ENCODE measurements at regions not wholly inside any gene's neighbourhood (a gene's known extent, or its start where the extent isn't known, plus 50 kb on each side); places are given as distances from the start of the nearest gene placed in this dataset.
A peak's percentile ranks its signal among the peaks of the same experiment; 100 is the strongest.

DNA sequence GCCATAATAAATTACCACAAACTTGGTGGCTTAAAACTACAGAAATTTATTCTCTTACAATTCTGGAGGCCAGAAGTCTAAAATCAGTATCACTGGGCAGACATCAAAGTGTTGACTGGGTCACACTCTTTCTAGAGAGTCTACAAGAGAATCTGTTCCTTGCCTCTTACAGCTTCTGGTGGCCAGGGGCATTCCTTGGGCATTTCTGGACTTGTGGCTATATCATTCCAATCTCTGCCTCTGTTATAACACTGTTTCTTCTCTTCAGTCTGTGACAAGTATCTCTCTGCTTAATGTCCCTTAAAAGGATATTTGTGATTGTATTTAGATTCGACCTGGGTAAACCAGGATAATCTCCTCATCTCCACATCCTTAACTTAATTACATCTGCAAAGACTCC is 207.3 kb upstream of the DCAF8L1 start:
- peaks cover 16% of the 10 kb centered on the region for H3K9me3 Mint-ChIP-seq (ENCODE audit: low read depth)
- no peak overlapping the region for H3K4me3 Mint-ChIP-seq (ENCODE audit: low read depth)
- no peak for DNase-seq (ENCODE audit: low spot score, unreplicated experiment)
- no peak overlapping the region for H3K27ac Mint-ChIP-seq
- TF ChIP-seq, protein P1, sequence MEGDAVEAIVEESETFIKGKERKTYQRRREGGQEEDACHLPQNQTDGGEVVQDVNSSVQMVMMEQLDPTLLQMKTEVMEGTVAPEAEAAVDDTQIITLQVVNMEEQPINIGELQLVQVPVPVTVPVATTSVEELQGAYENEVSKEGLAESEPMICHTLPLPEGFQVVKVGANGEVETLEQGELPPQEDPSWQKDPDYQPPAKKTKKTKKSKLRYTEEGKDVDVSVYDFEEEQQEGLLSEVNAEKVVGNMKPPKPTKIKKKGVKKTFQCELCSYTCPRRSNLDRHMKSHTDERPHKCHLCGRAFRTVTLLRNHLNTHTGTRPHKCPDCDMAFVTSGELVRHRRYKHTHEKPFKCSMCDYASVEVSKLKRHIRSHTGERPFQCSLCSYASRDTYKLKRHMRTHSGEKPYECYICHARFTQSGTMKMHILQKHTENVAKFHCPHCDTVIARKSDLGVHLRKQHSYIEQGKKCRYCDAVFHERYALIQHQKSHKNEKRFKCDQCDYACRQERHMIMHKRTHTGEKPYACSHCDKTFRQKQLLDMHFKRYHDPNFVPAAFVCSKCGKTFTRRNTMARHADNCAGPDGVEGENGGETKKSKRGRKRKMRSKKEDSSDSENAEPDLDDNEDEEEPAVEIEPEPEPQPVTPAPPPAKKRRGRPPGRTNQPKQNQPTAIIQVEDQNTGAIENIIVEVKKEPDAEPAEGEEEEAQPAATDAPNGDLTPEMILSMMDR (IDR thresholded peaks at IDR 0.05; ENCODE audit: unreplicated experiment), result no peak
- H3K4me1 Mint-ChIP-seq (ENCODE audit: low read depth), result no peaks in the 10 kb centered on the region
- H3K36me3 Mint-ChIP-seq (ENCODE audit: insufficient read depth), result no peaks in the 10 kb centered on the region
- no peaks in the 10 kb centered on the region for H3K27me3 Mint-ChIP-seq

DNA sequence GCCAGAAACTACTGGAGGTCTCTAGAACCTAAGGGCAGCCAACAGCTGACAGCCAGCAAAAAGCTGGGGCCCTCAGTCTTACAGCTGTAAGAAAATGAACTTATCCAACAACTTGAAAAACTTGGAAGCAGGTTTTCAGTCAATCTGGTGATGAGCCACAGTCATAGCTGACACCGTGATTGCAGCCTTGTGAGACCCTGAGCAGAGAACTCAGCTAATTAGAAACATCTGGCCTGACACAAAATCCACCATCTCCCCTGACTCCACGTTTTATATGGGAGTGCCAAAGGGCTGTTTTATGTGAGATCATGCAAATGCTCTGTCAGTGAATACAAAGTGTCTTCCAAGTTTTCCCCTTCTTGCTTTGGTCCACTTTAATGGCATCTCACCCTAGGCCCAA is 198.8 kb upstream of the DCAF8L1 start:
- DNase-seq (ENCODE audit: low spot score, unreplicated experiment), result no peak
- Mint-ChIP-seq H3K4me3 (ENCODE audit: low read depth) (no peak overlapping the region), H3K9me3 (ENCODE audit: low read depth) (no peaks in the 10 kb centered on the region), H3K27me3 (no peaks in the 10 kb centered on the region), H3K27ac (no peak overlapping the region), H3K36me3 (ENCODE audit: insufficient read depth) (no peaks in the 10 kb centered on the region), H3K4me1 (ENCODE audit: low read depth) (no peaks in the 10 kb centered on the region)
- TF ChIP-seq, protein P1 (IDR thresholded peaks at IDR 0.05; ENCODE audit: unreplicated experiment), result no peak

DNA sequence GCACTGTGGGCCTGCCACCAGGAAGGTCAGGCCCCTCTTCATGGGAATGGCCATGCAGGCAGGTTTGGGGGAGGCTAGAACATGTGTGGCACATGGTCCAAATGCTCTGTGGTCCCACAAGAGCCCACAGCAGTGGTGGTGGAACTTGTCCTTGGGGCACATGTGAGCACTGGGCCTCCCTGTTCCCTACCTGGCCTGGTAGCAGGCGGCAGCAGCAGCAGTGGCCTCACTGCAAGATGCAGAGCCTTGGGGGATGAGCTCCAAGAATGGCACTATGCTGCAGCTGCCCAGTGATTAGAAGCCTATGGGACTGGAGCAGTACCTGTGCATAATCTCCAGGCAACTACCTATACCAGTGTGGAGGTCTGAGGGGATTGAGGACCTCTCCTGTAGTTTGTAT is 197.0 kb upstream of the DCAF8L1 start:
- Mint-ChIP-seq H3K27me3 (no peaks in the 10 kb centered on the region), H3K9me3 (ENCODE audit: low read depth) (no peaks in the 10 kb centered on the region), H3K36me3 (ENCODE audit: insufficient read depth) (no peaks in the 10 kb centered on the region), H3K4me3 (ENCODE audit: low read depth) (no peak overlapping the region), H3K4me1 (ENCODE audit: low read depth) (no peaks in the 10 kb centered on the region), H3K27ac (no peak overlapping the region)
- TF ChIP-seq, protein P1 (IDR thresholded peaks at IDR 0.05; ENCODE audit: unreplicated experiment), result no peak
- DNase-seq (ENCODE audit: low spot score, unreplicated experiment), result no peak

DNA sequence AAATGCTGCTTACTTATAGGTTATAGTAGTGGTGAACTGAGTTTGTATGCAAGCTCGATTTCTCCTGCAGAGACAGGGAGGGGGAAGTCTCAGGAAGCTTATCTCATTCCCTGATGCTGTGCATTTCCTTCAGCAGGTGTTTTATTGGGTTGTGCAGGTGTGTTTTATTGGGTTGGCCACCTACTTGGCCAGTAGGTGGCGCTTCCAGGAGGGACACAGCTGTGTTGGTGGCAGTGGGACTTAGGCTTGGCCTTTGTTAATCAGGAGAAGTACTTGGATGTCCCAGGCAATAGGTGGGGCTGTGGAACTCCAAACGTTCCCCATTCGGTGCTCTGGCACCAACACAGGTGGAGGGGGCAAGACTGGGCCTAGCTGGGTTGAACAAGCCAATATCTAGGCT is 196.0 kb upstream of the DCAF8L1 start:
- Mint-ChIP-seq H3K27me3 (no peaks in the 10 kb centered on the region), H3K36me3 (ENCODE audit: insufficient read depth) (no peaks in the 10 kb centered on the region), H3K27ac (no peak overlapping the region), H3K9me3 (ENCODE audit: low read depth) (no peaks in the 10 kb centered on the region), H3K4me3 (ENCODE audit: low read depth) (no peak overlapping the region), H3K4me1 (ENCODE audit: low read depth) (no peaks in the 10 kb centered on the region)
- TF ChIP-seq, protein P1 (IDR thresholded peaks at IDR 0.05; ENCODE audit: unreplicated experiment), result peak; percentile 58
- DNase-seq (ENCODE audit: low spot score, unreplicated experiment), result no peak

DNA sequence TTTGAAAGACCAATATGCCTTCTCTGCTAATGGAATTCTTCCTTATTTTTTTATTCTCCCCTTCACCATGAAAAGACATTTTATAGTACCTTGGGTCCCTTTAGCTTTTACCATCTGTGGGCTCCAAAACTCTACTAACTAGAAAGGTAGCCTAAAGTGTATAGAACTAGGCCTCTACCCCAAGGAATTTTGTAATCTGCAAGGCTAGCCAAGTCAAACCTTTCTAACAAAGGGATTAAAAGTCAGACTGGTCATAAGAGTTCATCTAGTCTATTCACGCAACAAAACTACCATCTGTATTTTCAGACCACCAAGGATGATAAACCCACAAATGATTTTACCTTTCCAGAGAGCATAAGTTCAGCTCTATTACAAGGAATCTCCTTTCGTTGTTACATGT is 189.5 kb upstream of the DCAF8L1 start:
- H3K9me3 Mint-ChIP-seq (ENCODE audit: low read depth), result no peaks in the 10 kb centered on the region
- no peak overlapping the region for H3K4me3 Mint-ChIP-seq (ENCODE audit: low read depth)
- no peaks in the 10 kb centered on the region for H3K27me3 Mint-ChIP-seq
- no peaks in the 10 kb centered on the region for H3K4me1 Mint-ChIP-seq (ENCODE audit: low read depth)
- no peak for DNase-seq (ENCODE audit: low spot score, unreplicated experiment)
- TF ChIP-seq, protein P1 (IDR thresholded peaks at IDR 0.05; ENCODE audit: unreplicated experiment), result no peak
- no peak overlapping the region for H3K27ac Mint-ChIP-seq
- no peaks in the 10 kb centered on the region for H3K36me3 Mint-ChIP-seq (ENCODE audit: insufficient read depth)

Measured in progenitor cell of endocrine pancreas (in vitro differentiated cells).